ENCODE measurements at regions not wholly inside any gene's neighbourhood (a gene's known extent, or its start where the extent isn't known, plus 50 kb on each side); places are given as distances from the start of the nearest gene placed in this dataset.
A peak's percentile ranks its signal among the peaks of the same experiment; 100 is the strongest.
"Not testable (repeated sequence)": the region's sequence is repeated elsewhere in the genome, so short reads cannot be mapped to it uniquely, and the experiment has no call there.

DNA sequence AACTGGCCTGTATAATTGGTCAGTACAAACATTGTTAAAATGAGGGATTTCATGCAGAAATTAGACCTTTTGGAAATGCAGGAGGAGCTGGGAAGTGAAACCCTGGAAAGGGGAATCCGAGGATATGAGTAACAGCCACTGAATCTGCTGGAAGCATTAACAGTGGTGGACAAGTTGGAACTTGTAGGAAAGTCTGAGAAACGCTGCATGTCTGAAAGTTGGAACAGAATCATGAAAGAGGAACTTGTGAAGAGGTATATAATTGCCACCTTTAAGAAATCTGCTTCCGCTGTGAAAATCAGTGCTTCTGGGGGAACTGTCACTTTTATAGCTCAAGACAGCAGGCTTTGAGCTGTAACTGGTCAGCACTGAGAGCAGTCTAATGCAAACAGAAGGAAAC, 716.5 kb upstream of the PRR20A start:
- WGBS, 5 donors: 57 to 76% (median 62%) methylated on average over 3 of the region's 3 CpGs
- H3K9me3 ChIP-seq: peaks cover 0 to under 1% (median 0%) of the 10 kb centered on the region in 4 donors
- DNase-seq: no peak
- no peaks in the 10 kb centered on the region for H3K36me3 ChIP-seq
- H3K27ac ChIP-seq: no peak overlapping the region
- no peak overlapping the region for H3K4me3 ChIP-seq
- intact Hi-C loops (cut with DNase I; ENCODE audit: low total_unique reads): no loop called here
- TF ChIP-seq CTCF (IDR thresholded peaks at IDR 0.05) (no peak), POLR2A (IDR thresholded peaks at IDR 0.05) (no peak), POLR2AphosphoS5 (IDR thresholded peaks at IDR 0.05) (no peak), EP300 (IDR thresholded peaks at IDR 0.05) (no peak)
- no peaks in the 10 kb centered on the region for H3K4me1 ChIP-seq
- H3K27me3 ChIP-seq: no peaks in the 10 kb centered on the region

GRCh38 chr13:56457535-56458190, 683.1 kb upstream of the PRR20A start:
- H3K4me1 ChIP-seq: no peaks in the 10 kb centered on the region
- peak in 1 of 2 donors; percentile 4 for DNase-seq
- TF ChIP-seq EP300 (IDR thresholded peaks at IDR 0.05): no peak
- no peak for TF ChIP-seq POLR2AphosphoS5 (IDR thresholded peaks at IDR 0.05)
- TF ChIP-seq POLR2A (IDR thresholded peaks at IDR 0.05): no peak
- TF ChIP-seq CTCF (IDR thresholded peaks at IDR 0.05): no peak
- 54 to 70% (median 66%) methylated on average over 7 of the region's 7 CpGs for WGBS, 5 donors
- no peaks in the 10 kb centered on the region for H3K27me3 ChIP-seq
- H3K9me3 ChIP-seq: peaks cover 0 to 23% (median 0%) of the 10 kb centered on the region in 4 donors
- intact Hi-C loops (cut with DNase I; ENCODE audit: low total_unique reads): no loop called here
- H3K4me3 ChIP-seq: no peak overlapping the region
- H3K36me3 ChIP-seq: no peaks in the 10 kb centered on the region
- H3K27ac ChIP-seq: no peak overlapping the region

GRCh38 chr13:56459286-56459685, 681.4 kb upstream of the PRR20A start:
- intact Hi-C loops (cut with DNase I; ENCODE audit: low total_unique reads): no loop called here
- TF ChIP-seq POLR2A (IDR thresholded peaks at IDR 0.05) (no peak), POLR2AphosphoS5 (IDR thresholded peaks at IDR 0.05) (no peak), EP300 (IDR thresholded peaks at IDR 0.05) (no peak)
- H3K4me1 ChIP-seq: no peaks in the 10 kb centered on the region
- H3K36me3 ChIP-seq: no peaks in the 10 kb centered on the region
- DNase-seq: no peak
- no peak overlapping the region for H3K27ac ChIP-seq
- no peak overlapping the region for H3K4me3 ChIP-seq
- H3K9me3 ChIP-seq: peaks cover 0 to 21% (median 0%) of the 10 kb centered on the region in 4 donors
- H3K27me3 ChIP-seq: no peaks in the 10 kb centered on the region
- 41 to 63% (median 60%) methylated on average over 1 of the region's 1 CpG for WGBS, 5 donors

- Histone ChIP-seq H3K4me3 (no peak overlapping the region), H3K4me1 (no peaks in the 10 kb centered on the region), H3K36me3 (no peaks in the 10 kb centered on the region), H3K27ac (no peak overlapping the region), H3K27me3 (no peaks in the 10 kb centered on the region), H3K9me3 (peaks cover 0 to 4% (median 0%) of the 10 kb centered on the region in 4 donors)
- DNase-seq: no peak
- 42 to 63% (median 47%) methylated on average over 3 of the region's 3 CpGs for WGBS, 5 donors
- TF ChIP-seq POLR2AphosphoS5 (IDR thresholded peaks at IDR 0.05) (no peak), EP300 (IDR thresholded peaks at IDR 0.05) (no peak), POLR2A (IDR thresholded peaks at IDR 0.05) (no peak)
- intact Hi-C loops (cut with DNase I; ENCODE audit: low total_unique reads): no loop called here
Observed at GRCh38 chr13:56501750-56502149, 639.0 kb upstream of the PRR20A start.

DNA sequence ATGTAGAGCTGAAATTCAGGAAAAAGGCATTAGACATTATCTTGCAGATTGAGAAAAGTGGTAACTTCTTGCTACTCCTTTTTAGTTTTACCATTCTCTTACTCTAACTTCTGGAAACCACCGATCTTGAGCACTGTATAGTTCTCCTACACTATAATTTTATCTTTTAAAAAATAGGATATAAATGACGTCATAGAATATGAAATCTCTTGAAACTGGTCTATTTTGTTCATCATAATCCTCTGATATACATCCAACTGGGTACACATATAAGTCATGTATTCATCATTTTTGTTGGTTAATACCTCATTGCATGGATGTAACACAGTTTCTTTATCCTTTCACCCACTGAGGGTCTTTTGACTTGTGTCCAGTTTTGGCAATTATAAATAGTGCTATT, 629.9 kb upstream of the PRR20A start:
- no peaks in the 10 kb centered on the region for H3K27me3 ChIP-seq
- no peak overlapping the region for H3K4me3 ChIP-seq
- intact Hi-C loops (cut with DNase I; ENCODE audit: low total_unique reads): no loop called here
- DNase-seq: no peak
- WGBS, 5 donors: 74 to 90% (median 86%) methylated on average over 2 of the region's 2 CpGs
- no peak overlapping the region for H3K27ac ChIP-seq
- no peaks in the 10 kb centered on the region for H3K4me1 ChIP-seq
- H3K36me3 ChIP-seq: no peaks in the 10 kb centered on the region
- peaks cover 0 to 5% (median 0%) of the 10 kb centered on the region in 4 donors for H3K9me3 ChIP-seq
- TF ChIP-seq CTCF (IDR thresholded peaks at IDR 0.05) (no peak), POLR2AphosphoS5 (IDR thresholded peaks at IDR 0.05) (no peak), EP300 (IDR thresholded peaks at IDR 0.05) (no peak), POLR2A (IDR thresholded peaks at IDR 0.05) (no peak)

DNA sequence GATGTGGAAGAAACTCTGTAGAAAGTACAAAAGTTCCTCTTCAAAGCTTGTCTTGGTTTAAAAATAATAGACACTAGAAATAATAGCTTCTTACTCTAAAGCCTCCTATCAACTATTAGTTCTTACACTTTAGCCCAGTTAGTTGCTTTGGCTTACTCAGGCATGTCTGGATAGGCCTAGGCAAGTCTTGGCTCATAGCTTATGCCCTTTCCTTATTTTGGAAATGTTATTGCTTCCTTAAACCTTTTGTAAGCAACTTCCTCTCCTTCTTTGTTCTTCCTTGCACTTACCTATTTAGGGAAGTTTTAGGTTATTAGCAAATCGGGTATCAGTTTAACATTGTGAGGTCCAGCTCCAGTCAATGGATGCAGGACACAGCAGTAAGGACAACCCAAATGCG, 628.4 kb upstream of the PRR20A start:
- 61 to 76% (median 65%) methylated on average over 2 of the region's 2 CpGs for WGBS, 5 donors
- H3K36me3 ChIP-seq; H3K27me3 ChIP-seq; intact Hi-C loops (cut with DNase I; ENCODE audit: low total_unique reads); H3K4me3 ChIP-seq; H3K4me1 ChIP-seq; DNase-seq; H3K9me3 ChIP-seq; H3K27ac ChIP-seq: not testable (repeated sequence)

Data from stomach (tissue), 8 donors.